Hematopoietic multipotent progenitor cell treated with erythropoietin and hydrocortisone succinate and interleukin-3 and kit ligand, for 6 days (in vitro differentiated cells): ENCODE measurements at regions not wholly inside any gene's neighbourhood (a gene's known extent, or its start where the extent isn't known, plus 50 kb on each side); places are given as distances from the start of the nearest gene placed in this dataset.
"Not testable (repeated sequence)": the region's sequence is repeated elsewhere in the genome, so short reads cannot be mapped to it uniquely, and the experiment has no call there.

ENCODE experiments used
- DNase-seq: peaks from one replicate; pipeline ENCODE4 v3.0.0-alpha.2; 2015

DNA sequence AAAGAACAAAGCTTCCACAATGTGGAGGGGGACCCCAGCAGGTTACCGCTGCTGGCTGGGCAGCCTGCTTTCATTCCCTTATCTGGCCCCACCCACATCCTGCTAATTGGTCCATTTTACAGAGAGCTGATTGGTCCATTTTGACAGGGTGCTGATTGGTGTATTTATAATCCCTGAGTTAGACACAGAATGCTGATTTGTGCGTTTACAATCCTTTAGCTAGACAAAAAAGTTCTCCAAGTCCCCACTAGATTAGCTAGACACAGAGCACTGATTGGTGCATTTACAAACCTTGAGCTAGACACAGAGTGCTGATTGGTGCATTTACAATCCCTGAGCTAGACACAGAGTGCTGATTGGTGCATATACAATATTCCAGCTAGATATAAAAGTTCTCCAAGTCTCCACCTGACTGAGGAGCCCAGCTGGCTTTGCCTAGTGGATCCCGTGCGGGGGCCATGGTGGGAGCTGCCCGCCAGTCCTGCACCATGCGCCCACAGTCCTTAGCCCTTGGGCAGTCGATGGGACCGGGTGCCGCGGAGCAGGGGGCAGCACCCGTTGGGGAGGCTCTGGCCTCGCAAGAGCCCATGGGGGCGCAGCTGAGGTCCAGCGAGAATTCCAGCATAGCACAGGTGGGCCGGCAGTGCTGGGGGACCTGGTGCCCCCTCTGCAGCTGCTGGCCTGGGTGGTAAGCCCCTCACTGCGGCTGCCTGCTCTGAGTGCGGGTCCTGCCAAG is 88.8 kb upstream of the MYLIP start:
- not testable (repeated sequence) for DNase-seq

GRCh38 chr6:16038938-16039337 is 89.9 kb upstream of the MYLIP start:
- no peak for DNase-seq

DNA sequence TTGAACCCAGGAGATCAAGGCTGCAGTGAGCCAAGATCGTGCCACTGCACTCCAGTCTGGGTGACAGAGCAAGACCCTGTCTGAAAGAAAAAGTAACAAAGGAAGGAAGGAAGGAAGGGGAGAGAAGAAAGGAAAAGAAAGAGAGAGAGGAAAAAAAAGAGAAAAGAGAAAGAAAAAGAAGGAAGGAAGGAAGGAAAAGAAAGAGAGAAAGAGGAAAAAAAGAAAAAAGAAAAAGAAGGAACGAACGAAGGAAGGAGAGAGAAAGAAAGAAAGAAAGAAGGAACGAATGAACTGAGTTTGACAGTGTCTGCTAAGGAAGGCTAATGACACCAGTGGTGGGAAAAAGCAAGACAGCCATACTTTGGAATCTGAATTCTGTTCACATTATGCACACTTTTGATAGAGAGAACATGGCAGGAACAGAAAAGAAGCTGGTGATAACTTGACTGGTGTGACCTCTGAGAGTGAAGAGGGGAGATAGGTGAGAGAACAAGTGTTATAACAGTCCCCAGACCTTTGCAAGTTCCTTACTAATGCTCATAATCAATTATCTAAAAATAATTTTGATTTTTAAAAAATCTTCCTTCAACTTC is 93.3 kb upstream of the MYLIP start:
- no peak for DNase-seq

DNA sequence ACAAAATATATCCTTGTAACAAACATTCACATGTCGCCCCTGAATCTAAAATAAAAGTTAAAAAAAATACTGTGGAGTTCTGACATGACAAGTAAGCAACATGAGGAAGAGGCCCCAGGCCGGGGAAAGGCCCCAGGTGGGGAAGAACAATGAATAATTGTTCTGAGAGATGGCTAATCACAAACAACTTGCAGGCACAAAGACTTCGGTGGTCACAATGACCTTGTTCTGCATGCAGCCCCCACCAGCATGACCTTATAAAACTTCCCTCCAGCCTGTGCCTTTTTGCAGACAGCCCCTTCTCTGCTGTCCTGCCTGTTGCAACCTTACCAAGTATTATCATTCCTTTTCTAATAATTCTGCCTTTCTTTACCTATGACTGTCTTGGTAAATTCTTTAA is 95.7 kb upstream of the MYLIP start:
- DNase-seq: no peak

- peak; percentile 92 for DNase-seq
These were observed 97.5 kb upstream of the MYLIP start for GRCh38 chr6:16031278-16031981.

- DNase-seq: no peak
These were observed 99.9 kb upstream of the MYLIP start for GRCh38 chr6:16028966-16029365.

DNA sequence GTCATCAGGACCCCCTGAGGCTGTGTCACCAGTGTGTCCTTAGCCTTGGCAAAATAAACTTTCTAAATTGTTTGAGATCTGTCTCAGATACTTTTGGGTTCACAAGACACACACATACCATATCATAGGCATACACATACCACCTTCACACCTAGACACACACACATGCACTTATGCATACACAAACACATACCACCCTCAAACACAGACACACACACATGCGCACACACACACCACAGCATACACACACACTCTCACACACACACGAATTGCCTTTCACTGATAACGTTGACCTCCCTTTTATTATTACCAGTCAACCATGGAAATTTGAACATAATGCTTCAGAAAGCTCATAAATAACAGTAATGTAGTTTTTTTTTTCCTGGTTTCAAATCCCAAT is 108.6 kb upstream of the MYLIP start:
- DNase-seq: no peak

- no peak for DNase-seq
These were observed 109.4 kb upstream of the MYLIP start for GRCh38 chr6:16019462-16019861.

DNA sequence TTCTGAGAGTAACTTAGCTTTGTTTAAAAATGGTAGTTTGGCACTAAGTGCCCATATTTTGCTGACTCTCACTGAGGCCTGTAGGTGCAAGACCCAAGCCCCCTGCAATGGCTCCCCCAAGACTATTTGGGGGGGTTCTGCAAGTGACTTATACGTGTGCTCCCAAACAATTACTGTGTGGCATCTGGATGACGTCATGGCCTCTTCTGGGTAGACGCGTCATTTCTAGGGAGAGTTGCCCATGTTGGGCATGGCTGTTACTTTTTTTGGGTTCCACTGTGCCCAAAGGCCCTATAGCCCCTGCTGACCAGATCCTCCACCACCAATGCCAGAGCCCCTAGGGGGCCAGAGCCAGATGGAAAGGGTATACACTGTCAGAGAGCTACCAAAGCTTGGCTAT is 110.3 kb upstream of the MYLIP start:
- DNase-seq: no peak

DNA sequence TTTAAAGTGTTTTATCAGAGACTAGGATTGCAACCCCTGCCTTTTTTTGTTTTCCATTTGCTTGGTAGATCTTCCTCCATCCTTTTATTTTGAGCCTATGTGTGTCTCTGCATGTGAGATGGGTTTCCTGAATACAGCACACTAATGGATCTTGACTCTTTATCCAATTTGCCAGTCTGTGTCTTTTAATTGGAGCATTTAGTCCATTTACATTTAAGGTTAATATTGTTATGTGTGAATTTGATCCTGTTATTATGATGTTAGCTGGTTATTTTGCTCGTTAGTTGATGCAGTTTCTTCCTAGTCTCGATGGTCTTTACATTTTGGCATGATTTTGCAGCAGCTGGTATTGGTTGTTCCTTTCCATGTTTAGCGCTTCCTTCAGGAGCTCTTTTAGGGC is 114.6 kb upstream of the MYLIP start:
- DNase-seq: not testable (repeated sequence)

- DNase-seq: peak; percentile 21
These were observed 121.7 kb upstream of the MYLIP start for GRCh38 chr6:16007146-16007545.

DNA sequence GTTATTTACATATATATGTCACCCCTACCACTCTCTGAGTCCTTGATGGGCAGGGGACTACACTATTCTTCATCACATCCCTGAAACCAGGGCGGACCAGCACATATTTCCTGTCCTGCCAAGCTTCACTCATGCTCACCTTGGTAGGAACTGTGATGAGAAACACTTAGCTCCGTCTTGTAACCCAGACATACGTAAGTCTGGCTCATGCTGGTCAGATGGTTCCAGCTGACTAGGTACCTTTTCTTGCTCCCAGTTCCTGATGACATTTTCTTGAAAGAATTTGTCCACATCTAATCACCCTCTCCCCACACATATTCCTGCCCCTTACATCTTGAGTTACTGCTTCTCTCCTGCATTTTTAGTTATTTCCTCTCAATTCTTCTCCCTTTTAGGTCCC is 122.2 kb upstream of the MYLIP start:
- DNase-seq: no peak

- DNase-seq: peak; percentile 73
These were observed 123.8 kb upstream of the MYLIP start for GRCh38 chr6:16004934-16005679.

GRCh38 chr6:16003197-16003491 is 125.7 kb upstream of the MYLIP start:
- DNase-seq: no peak

DNA sequence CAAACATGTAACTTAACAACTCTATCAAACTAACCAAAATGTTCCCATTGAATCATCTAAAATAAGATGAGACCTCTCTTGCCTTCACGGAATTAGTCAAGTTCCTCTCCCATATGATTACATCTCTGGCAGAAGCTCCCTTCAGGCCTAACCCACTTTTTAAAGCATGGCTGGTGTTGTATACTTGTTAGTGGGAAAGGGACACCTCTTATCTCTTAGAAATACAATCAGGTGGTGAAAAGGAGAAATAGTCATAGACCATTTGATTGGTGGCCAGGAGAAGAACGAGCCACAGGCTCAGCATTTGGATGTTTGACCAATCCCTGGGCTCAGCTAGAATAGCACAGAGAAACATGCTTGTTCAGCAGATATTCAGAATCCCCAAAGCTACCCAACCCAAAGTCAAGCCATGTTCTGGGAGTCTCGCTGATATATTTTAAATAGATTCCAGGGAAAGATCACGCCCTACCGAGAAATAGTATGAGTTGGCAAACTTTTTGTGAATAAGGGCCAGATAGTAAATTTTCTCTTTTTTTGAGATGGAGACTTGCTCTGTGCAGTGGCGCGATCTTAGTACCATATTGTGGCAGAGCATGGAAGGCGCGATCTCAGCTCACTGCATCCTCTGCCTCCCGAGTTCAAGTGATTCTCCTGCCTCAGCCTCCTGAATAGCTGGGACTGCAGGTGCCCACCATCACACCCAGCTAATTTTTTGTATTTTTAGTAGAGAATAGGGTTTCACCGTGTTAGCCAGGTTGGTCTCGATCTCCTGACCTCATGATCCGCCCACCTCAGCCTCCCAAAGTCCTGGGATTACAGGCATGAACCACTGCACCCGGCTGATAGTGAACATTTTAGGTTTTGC is 126.3 kb upstream of the MYLIP start:
- DNase-seq: peak; percentile 24

GRCh38 chr6:16001158-16001557 is 127.7 kb upstream of the MYLIP start:
- no peak for DNase-seq

DNA sequence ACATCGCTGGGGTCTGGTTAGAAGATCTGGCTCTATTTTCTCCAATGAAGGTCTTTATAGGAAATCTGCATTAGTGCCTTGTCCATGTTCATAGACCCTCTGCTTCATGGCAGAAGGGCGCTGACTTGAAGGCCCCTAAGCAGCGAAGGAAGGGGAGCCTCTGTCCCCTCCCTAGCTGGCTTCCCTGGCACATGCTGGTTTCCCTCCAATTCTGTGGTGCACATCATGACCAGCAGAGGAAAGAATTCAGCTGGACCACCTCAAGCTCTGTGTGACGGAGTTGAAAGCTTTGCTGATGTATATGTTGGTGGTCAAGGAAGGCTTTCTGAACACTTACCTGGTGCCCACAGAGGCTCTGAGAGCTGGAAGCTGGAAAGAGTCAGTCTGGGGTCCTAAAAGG is 129.7 kb upstream of the MYLIP start:
- DNase-seq: no peak

GRCh38 chr6:15997586-15998388 is 131.1 kb upstream of the MYLIP start:
- no peak for DNase-seq

DNA sequence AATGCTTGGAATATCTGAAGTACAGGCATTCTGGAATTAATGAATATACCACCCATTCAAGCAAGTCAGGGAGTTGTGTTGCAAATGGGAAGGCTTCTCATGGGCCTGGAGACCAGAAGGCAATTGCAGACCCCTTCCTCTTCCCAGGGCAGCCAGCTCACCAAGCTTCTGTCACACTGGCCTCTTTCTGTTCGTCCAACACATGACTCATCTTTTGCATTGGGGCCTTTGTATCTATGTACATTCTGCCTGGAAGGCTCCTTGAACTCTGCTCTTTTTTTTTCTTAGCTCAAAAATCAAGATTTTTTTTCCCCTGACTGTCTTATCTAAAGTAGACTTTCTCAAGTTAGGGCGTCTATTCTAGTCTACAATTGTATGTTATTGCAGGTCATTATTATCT is 132.9 kb upstream of the MYLIP start:
- DNase-seq: peak; percentile 49

DNA sequence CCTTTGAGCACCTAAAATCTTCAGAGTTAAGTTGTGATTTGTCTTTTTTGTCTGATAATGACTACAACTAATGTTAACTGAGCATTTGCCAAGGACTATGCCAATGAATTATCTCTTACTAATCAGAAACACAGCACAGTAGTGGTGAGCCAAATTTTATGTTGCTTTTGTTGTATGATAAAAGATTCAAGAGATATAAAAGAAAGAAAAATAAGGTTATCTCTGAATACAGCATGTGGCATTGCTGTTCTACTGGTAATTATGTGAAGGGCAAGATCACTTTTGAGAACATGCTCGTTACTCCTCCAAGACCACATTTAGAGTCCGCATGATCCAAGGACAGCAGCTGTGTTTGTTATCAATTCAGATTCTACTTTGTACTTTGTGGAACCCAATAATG is 133.4 kb upstream of the MYLIP start:
- peak; percentile 66 for DNase-seq

DNA sequence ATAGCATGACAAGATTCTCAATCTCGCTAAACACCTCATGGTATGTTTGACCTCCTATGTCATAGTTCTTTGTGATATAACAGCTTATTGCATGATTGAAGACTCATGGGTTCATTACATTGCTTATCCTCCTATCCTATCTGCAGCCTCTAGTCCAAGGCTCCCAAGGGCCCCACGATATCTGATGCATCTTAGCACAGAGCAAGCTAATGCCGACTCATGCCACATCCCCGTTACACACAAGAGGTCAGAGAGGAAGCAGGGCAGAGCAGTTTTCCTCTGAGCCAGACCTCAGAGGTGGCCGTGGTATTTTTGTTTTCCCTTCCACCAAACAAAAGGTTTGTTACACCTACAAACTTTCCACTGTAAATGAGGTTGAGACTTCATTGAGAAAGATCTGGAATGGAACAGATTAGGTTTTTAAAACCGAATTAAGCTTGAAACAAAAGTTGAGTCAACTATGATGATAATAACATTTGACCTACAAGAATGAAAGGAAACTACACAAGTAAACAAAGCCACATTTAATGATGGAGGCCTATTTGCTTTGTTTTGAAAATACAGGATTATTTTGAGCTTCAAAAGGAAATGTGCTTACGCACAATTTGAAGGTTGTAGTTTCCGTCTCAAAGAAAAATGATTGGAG is 133.9 kb upstream of the MYLIP start:
- DNase-seq: peak; percentile 66
